DOHH2 (cell line): ENCODE measurements at regions not wholly inside any gene's neighbourhood (a gene's known extent, or its start where the extent isn't known, plus 50 kb on each side); places are given as distances from the start of the nearest gene placed in this dataset.

ENCODE experiments used
- EZH2phosphoT487 ChIP-seq: fragments of 200-600 bp; sonication (generic); IDR thresholded peaks from 2 replicates; pipeline ENCODE4 v1.6.1; 2017; ENCODE audit warnings: borderline replicate concordance, mild to moderate bottlenecking, antibody characterized with exemption, low read length, moderate library complexity, mixed read lengths
- TF ChIP-seq, protein P1 (sequence below): fragments of 200-600 bp; sonication (generic); IDR thresholded peaks from one replicate; pipeline ENCODE4 v1.5.1; 2014; ENCODE audit warnings: antibody characterized with exemption, mild to moderate bottlenecking, low read depth, low read length; ENCODE audit not compliant: poor library complexity, severe bottlenecking

DNA sequence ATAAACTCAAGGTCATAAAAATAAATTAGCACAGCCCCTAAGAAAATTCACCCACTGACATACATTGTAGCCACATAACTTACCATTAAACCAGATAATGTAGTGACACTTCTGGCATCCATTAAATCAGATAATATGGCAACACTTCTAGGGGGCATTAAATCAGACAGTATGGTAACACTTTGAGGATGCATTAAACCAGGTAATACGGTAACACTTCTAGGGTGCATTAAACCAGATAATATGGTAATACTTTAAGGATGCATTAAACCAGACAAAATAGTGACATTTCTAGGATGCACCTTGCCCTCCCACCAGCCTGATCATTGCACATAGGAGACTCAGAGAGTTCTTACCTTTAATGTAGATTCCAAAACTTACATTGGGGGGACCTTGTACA, 1220.5 kb upstream of the TMEM132C start:
- TF ChIP-seq, protein P1, sequence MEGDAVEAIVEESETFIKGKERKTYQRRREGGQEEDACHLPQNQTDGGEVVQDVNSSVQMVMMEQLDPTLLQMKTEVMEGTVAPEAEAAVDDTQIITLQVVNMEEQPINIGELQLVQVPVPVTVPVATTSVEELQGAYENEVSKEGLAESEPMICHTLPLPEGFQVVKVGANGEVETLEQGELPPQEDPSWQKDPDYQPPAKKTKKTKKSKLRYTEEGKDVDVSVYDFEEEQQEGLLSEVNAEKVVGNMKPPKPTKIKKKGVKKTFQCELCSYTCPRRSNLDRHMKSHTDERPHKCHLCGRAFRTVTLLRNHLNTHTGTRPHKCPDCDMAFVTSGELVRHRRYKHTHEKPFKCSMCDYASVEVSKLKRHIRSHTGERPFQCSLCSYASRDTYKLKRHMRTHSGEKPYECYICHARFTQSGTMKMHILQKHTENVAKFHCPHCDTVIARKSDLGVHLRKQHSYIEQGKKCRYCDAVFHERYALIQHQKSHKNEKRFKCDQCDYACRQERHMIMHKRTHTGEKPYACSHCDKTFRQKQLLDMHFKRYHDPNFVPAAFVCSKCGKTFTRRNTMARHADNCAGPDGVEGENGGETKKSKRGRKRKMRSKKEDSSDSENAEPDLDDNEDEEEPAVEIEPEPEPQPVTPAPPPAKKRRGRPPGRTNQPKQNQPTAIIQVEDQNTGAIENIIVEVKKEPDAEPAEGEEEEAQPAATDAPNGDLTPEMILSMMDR = no peak
- no peak for TF ChIP-seq EZH2phosphoT487
